IMR-90 (cell line): ENCODE measurements at regions not wholly inside any gene's neighbourhood (a gene's known extent, or its start where the extent isn't known, plus 50 kb on each side); places are given as distances from the start of the nearest gene placed in this dataset.

ENCODE experiments used
- ATAC-seq: fragments of 200-7000 bp; cut with Tn5 transposase; 2 replicates; pipeline ENCODE4 v1.9.1; 2020; ENCODE audit warnings: low read depth, mild to moderate bottlenecking, moderate library complexity
- BruUV-seq: library from RNA; stranded (reverse); fragments of 400-500 nt; replicated peaks from 2 replicates; lab custom pipeline; 2021; lab: Mats Ljungman, UMichigan
- CTCF ChIA-PET: fragments of 300-600 bp; formaldehyde crosslinking; extraction: SDS; loops from one replicate; lab custom pipeline; 2021; ENCODE audit warnings: antibody characterized with exemption; lab: Yijun Ruan, JAX
- POLR2A ChIA-PET: fragments of 300-600 bp; sonication (Branson Sonifier 250); formaldehyde crosslinking; loops from one replicate; lab custom pipeline; 2022; ENCODE audit warnings: antibody characterized with exemption; ENCODE audit not compliant: unreplicated experiment; lab: Charles Lee
- DNase-seq: peaks from one replicate; pipeline ENCODE4 v3.0.0; 2013
- H2AFZ ChIP-seq: replicated peaks from 2 replicates; pipeline ENCODE3; 2013; ENCODE audit warnings: low read length, mild to moderate bottlenecking; ENCODE audit not compliant: poor library complexity
- H2AK5ac ChIP-seq: 2 replicates; pipeline ENCODE4 v1.6.1; 2013; ENCODE audit warnings: low read depth, low read length, inconsistent platforms
- H2AK9ac ChIP-seq: replicated peaks from 2 replicates; pipeline ENCODE3; 2013; ENCODE audit warnings: mild to moderate bottlenecking, low read depth, low read length, moderate library complexity; ENCODE audit not compliant: poor library complexity
- H2BK120ac ChIP-seq: 2 replicates; pipeline ENCODE4 v1.6.1; 2013; ENCODE audit warnings: low read depth, low read length, inconsistent platforms
- H2BK15ac ChIP-seq: 3 replicates; pipeline ENCODE4 v1.6.1; 2013; ENCODE audit warnings: low read depth, low read length, inconsistent platforms
- H2BK20ac ChIP-seq: 2 replicates; pipeline ENCODE4 v1.6.1; 2013; ENCODE audit warnings: low read depth, mild to moderate bottlenecking, inconsistent platforms, low read length, moderate library complexity
- H2BK5ac ChIP-seq: 2 replicates; pipeline ENCODE4 v1.6.1; 2013; ENCODE audit warnings: mild to moderate bottlenecking, low read depth, low read length, inconsistent platforms; ENCODE audit not compliant: poor library complexity, severe bottlenecking
- H3K14ac ChIP-seq: replicated peaks from 2 replicates; pipeline ENCODE4 v1.6.1; 2013; ENCODE audit warnings: low read depth, low read length, inconsistent platforms
- H3K18ac ChIP-seq: 2 replicates; pipeline ENCODE4 v1.6.1; 2013; ENCODE audit warnings: low read depth, low read length, control low read depth
- H3K23ac ChIP-seq: 2 replicates; pipeline ENCODE4 v1.6.1; 2013; ENCODE audit warnings: low read depth, low read length, inconsistent platforms
- H3K27ac ChIP-seq: 2 replicates; pipeline ENCODE4 v1.5.1; 2013; ENCODE audit warnings: mild to moderate bottlenecking, control low read depth, low read length; ENCODE audit not compliant: insufficient read depth
- H3K27me3 ChIP-seq: 2 replicates; pipeline ENCODE4 v1.6.1; 2013; ENCODE audit warnings: low read length; ENCODE audit not compliant: control insufficient read depth, insufficient read depth
- H3K36me3 ChIP-seq: 2 replicates; pipeline ENCODE4 v1.6.1; 2013; ENCODE audit warnings: low read length, mixed read lengths; ENCODE audit not compliant: control insufficient read depth, insufficient read depth
- H3K4ac ChIP-seq: 2 replicates; pipeline ENCODE4 v1.6.1; 2013; ENCODE audit warnings: low read depth, low read length, inconsistent platforms
- H3K4me1 ChIP-seq: 2 replicates; pipeline ENCODE4 v1.6.1; 2013; ENCODE audit warnings: low read length, mixed read lengths; ENCODE audit not compliant: control insufficient read depth, insufficient read depth
- H3K4me2 ChIP-seq: 2 replicates; pipeline ENCODE4 v1.6.1; 2013; ENCODE audit warnings: low read depth, mild to moderate bottlenecking, control low read depth, low read length, moderate library complexity
- H3K4me3 ChIP-seq: 2 replicates; pipeline ENCODE4 v1.5.1; 2013; ENCODE audit warnings: low read depth, mild to moderate bottlenecking, control low read depth, low read length, moderate library complexity; ENCODE audit not compliant: insufficient read depth
- H3K56ac ChIP-seq: 2 replicates; pipeline ENCODE4 v1.6.1; 2013; ENCODE audit warnings: low read length, inconsistent platforms; ENCODE audit not compliant: insufficient read depth; ENCODE audit errors: extremely low read depth
- H3K79me1 ChIP-seq, 2 experiments: 2 replicates each; pipeline ENCODE4 v1.6.1; 2013; ENCODE audit warnings: low read length in 2 of 2, inconsistent platforms in 1 of 2, low read depth in 1 of 2
- H3K9ac ChIP-seq: 2 replicates; pipeline ENCODE4 v1.6.1; 2013; ENCODE audit warnings: low read depth, low read length, control low read depth
- H3K9me1 ChIP-seq: 2 replicates; pipeline ENCODE4 v1.6.1; 2013; ENCODE audit warnings: low read length, inconsistent platforms; ENCODE audit not compliant: insufficient read depth
- H3K9me3 ChIP-seq: 2 replicates; pipeline ENCODE4 v1.6.1; 2013; ENCODE audit warnings: low read length; ENCODE audit not compliant: control insufficient read depth, insufficient read depth
- H4K20me1 ChIP-seq: 2 replicates; pipeline ENCODE4 v1.6.1; 2013; ENCODE audit warnings: low read length, inconsistent platforms; ENCODE audit not compliant: insufficient read depth
- H4K5ac ChIP-seq: 2 replicates; pipeline ENCODE4 v1.6.1; 2013; ENCODE audit warnings: mild to moderate bottlenecking, low read depth, low read length, control low read depth
- H4K8ac ChIP-seq, 2 experiments: 2 replicates each; pipeline ENCODE4 v1.6.1; 2013; ENCODE audit warnings: low read depth in 2 of 2, low read length in 2 of 2, control low read depth in 1 of 2, inconsistent platforms in 1 of 2
- H4K91ac ChIP-seq: 2 replicates; pipeline ENCODE4 v1.6.1; 2013; ENCODE audit warnings: low read depth, low read length, inconsistent platforms; ENCODE audit not compliant: insufficient read depth
- BHLHE40 ChIP-seq: fragments of 150-350 bp; IDR thresholded peaks from 2 replicates; pipeline ENCODE4 v1.6.1; 2016; ENCODE audit warnings: mild to moderate bottlenecking, low read depth, low read length
- CEBPB ChIP-seq: IDR thresholded peaks from 2 replicates; pipeline ENCODE4 v1.6.1; 2012; ENCODE audit warnings: low read depth, low read length, improper control_type of control experiment
- CTCF ChIP-seq: conservative IDR thresholded peaks from 2 replicates; pipeline ENCODE4 v1.5.1; 2012; ENCODE audit warnings: mild to moderate bottlenecking, low read depth, low read length, improper control_type of control experiment
- FOS ChIP-seq: fragments of 150-350 bp; IDR thresholded peaks from 2 replicates; pipeline ENCODE4 v1.6.1; 2016; ENCODE audit warnings: low read depth, low read length
- MAZ ChIP-seq: IDR thresholded peaks from 2 replicates; pipeline ENCODE4 v1.6.1; 2012; ENCODE audit warnings: low read depth, mild to moderate bottlenecking, low read length, improper control_type of control experiment, moderate library complexity, borderline replicate concordance
- MXI1 ChIP-seq: IDR thresholded peaks from 2 replicates; pipeline ENCODE4 v1.6.1; 2012; ENCODE audit warnings: low read depth, mild to moderate bottlenecking, low read length, moderate library complexity, borderline replicate concordance
- NFE2L2 ChIP-seq: fragments of 150-350 bp; IDR thresholded peaks from 2 replicates; pipeline ENCODE4 v1.6.1; 2016; ENCODE audit warnings: low read depth, mild to moderate bottlenecking, low read length
- POLR2A ChIP-seq: IDR thresholded peaks from 2 replicates; pipeline ENCODE4 v1.6.1; 2012; ENCODE audit warnings: mild to moderate bottlenecking, low read depth, low read length
- RFX5 ChIP-seq: IDR thresholded peaks from 2 replicates; pipeline ENCODE4 v1.8.0; 2012; ENCODE audit warnings: low read depth, mild to moderate bottlenecking, low read length, moderate library complexity
- WGBS, 2 experiments: methylation state at CpG; one replicate each; pipeline versions ENCODE4 v1.1.5 to v1.1.7; 2013; ENCODE audit warnings: missing lambda C conversion rate in 2 of 2; ENCODE audit not compliant: insufficient read length in 1 of 2; ENCODE audit errors: extremely low coverage in 2 of 2; 5-methylcytosine and 5-hydroxymethylcytosine counted together
- dilution Hi-C: fragments of 300-500 bp; cut with HindIII; formaldehyde crosslinking; loops from one replicate; pipeline ENCODE4 v1.14.3; 2018; ENCODE audit warnings: low sequenced_read_pairs; ENCODE audit not compliant: unreplicated experiment
- in situ Hi-C: fragments of 300-500 bp; cut with MboI; formaldehyde crosslinking; loops from 3 replicates; pipeline ENCODE4 v1.14.3; 2019; ENCODE audit warnings: low sequenced_read_pairs, inconsistent platforms, mixed read lengths
- intact Hi-C: fragments of 100-400 bp; cut with micrococcal nuclease; formaldehyde crosslinking; loops from 2 replicates; pipeline ENCODE4 v1.10.0; 2022

- Histone ChIP-seq H3K4me1 (no peaks in the 10 kb centered on the region), H3K4me3 (no peak overlapping the region), H2BK120ac (no peak overlapping the region), H3K36me3 (no peaks in the 10 kb centered on the region), H3K14ac (no peak overlapping the region), H3K79me1 (no peaks in the 10 kb centered on the region), H2AFZ (no peak overlapping the region), H3K9me1 (no peaks in the 10 kb centered on the region), H2AK9ac (no peak overlapping the region), H3K56ac (no peak overlapping the region), H3K4me2 (no peak overlapping the region), H4K5ac (no peak overlapping the region), H2BK5ac (no peak overlapping the region), H3K23ac (no peak overlapping the region), H4K91ac (no peak overlapping the region), H3K27ac (no peak overlapping the region), H4K8ac (no peak overlapping the region), H3K27me3 (no peaks in the 10 kb centered on the region; the same call in 1 of the 2 replicates), H2BK15ac (no peak overlapping the region), H2AK5ac (no peak overlapping the region), H3K18ac (no peak overlapping the region), H3K9ac (no peak overlapping the region), H3K9me3 (no peaks in the 10 kb centered on the region; the same call in 1 of the 2 replicates), H3K4ac (no peak overlapping the region), H4K20me1 (no peaks in the 10 kb centered on the region), H2BK20ac (no peak overlapping the region)
- ATAC-seq, result no peak
- BruUV-seq, result no TSS peak
- ChIA-PET CTCF (no interaction called here), POLR2A (no interaction called here)
- intact Hi-C loops (no loop called here), dilution Hi-C loops (no loop called here), in situ Hi-C loops (no loop called here)
- WGBS, 2 experiments, result 82% methylated on average over 9 of the region's 19 CpGs; no CpG with 5 or more reads in 1 of the 2 experiments
- TF ChIP-seq MAZ (no peak), CTCF (no peak), NFE2L2 (no peak), CEBPB (no peak), POLR2A (no peak), BHLHE40 (no peak), MXI1 (no peak), FOS (no peak), RFX5 (no peak)
- DNase-seq, result no peak
Observed at GRCh38 chr17:79544142-79544914, 66.5 kb downstream of the RBFOX3 start.
